ENCODE measurements at regions not wholly inside any gene's neighbourhood (a gene's known extent, or its start where the extent isn't known, plus 50 kb on each side); places are given as distances from the start of the nearest gene placed in this dataset.

DNA sequence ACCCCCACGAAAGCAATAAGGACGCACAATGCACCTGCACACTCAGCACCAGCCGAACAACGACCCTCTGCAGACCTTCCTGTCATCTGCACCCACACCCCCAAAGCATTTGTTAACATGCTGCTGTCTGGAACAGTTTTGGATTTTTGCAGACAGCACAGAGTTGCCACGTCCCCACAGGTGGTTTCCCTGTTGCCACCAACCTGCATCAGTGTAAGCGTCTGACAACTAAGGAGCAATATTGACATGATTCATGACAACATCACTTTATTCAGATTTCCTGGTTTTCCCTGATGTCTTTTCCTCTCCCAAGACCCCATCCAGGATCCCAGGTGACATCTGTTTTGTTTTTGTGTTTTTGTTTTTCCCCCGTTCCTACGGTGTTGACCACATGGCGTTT, 150.7 kb upstream of the C14orf180 start:
- TF ChIP-seq POLR2A (IDR thresholded peaks at IDR 0.05; ENCODE audit: low read length): no peak
- no peak for TF ChIP-seq GATA1 (IDR thresholded peaks at IDR 0.05; ENCODE audit: low read depth, low read length)

Measured in erythroblast (primary cell).